NOMO-1 treated with dmso at 0.1 percent for 144 hours (cell line): ENCODE measurements at regions not wholly inside any gene's neighbourhood (a gene's known extent, or its start where the extent isn't known, plus 50 kb on each side); places are given as distances from the start of the nearest gene placed in this dataset.

Experiments
- DNase-seq: peaks from one replicate; lab custom pipeline; 2025; ENCODE audit not compliant: unreplicated experiment; lab: John Stamatoyannopoulos, UW

DNA sequence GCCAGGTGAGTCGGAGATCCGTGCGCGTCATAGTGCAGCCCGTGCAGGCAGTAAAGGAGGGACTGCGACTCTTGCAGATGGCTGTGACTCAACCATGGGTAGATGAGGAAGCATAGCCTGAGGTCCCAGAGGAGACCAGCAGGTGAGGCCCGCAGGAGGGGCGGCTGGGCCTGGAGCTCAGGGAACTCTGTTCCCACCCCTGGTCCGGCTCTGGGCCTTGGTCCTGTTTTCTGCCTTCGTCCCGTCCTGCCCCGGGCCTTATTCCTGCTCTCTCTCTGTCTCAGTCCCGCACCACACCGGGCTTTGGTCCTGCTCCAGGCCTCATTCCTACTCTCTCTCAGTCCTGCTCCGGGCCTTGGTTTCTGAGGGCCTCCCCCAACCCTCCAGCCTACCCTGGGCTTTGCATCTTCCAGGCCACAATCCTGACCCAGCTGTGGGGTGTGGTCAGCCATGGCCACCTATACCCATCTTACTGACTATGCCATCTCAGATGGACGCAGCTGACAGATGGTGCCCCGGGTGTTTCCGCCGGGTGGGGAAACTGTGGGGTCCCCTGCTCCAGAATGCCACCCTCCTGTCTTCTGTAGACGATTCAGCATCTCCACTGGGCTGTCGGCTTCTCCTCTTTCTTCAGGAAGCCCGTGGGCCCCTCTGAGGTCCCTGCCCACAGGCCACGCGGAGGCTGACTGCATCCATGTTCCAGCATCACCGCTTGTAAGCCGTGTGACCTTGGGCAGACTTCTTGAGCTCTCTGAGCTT lies 1134.1 kb downstream of the BRD1 start:
- DNase-seq: no peak

DNA sequence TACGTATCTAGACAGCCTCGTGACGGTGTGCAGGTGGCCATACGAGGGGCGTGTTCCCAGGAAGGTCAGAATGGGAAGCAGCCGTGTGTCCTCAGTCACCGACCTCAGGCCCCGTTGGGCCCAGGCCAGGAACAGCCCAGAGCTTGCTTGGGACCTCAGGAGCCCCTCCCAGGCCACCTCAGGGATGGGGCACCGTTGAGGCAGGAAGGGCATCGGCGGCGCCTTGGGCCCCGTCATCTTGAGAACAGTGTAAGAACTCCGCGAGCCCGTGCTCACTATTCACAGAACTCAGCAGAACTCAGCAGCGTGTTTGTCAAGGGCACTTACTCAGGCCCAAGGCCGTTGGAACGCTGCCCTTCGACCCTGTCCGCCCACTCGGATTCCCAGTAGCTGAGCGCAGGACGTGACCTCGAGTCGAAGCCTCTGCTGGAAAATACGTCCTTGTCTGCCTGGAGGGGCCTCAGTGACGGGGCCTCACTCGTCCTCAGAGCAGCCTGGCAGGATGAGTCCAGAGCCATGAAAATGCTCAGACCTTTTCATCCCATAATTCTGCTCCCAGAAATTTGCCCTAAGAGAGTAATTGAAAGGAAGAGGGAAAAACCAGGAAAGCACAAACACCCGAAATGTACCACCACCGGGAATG lies 1134.8 kb downstream of the BRD1 start:
- no peak for DNase-seq

DNA sequence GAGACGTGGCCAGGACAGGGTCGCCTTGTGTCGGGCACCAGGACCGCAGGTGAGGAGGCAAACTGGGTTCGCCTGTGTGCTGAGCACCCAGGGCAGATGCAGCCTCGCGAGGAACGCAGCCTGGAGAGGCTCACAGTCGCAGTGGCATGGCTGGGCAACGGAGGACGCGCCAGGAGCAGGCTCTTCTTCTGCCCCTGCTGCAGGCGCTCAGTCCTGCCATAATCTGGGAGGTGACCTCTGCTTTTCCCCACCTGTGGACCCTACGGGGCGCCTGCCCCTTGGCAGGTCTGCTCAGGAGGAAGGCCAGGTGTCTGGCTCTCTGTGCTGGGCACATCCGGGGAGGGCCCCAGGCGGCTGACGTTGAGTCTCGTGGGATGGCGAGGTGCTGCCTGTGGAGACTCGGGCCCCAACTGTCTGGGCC lies 1136.2 kb downstream of the BRD1 start:
- no peak for DNase-seq

DNA sequence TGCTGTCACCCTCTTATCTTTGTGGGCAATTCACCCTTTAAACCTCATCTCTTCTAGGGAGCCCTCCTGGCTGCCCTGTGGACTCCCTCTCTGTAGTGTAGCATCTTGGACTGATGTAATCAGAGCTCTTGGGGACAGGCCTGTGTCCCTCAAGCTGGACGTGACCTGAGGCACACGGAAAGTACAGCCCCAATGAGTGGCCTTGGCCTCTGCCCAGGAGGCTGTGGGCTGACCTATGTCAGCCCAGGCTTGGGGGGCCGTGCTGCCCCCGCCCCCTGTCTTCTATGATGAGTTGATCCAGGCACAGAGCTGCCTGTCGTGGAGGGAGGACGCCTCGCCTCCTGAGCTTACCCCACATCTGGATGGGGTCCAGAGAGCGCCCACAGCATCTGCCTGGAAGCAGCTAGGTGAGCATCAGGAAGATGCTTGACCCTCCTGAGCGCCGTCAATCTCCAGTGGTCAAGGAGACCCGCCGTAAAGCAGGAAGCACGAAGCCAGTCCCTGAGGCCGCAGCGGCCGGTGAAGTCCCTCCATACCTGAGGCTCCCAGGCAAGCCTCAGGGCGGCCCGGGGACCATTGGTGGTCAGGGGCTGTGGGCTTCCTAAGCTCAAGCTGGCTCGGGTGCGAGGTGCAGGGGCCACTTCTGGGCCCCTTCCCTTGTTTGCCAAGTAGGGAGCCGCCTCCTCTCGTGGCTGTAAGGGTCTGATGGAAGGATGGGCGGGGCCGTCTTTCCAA lies 1136.9 kb downstream of the BRD1 start:
- DNase-seq: no peak

DNA sequence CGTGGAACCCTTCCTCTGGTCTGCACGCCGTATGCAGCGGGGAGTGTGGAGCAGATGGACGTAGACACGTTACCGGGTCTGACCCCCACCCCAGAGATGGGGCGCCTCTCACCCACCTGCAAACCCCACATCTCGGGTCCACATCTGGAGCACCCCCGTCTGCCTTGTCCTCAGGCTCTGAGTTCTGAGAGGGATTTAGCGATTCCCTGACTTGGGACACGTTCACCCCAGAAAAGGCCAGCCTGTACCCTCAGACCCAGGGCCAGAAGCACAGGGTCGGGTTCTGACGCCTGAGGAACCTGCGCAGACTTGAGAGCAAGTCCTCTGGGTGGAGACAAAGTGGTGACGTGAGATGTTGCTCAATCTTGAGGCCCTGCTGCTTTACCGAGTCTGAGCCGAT lies 1138.5 kb downstream of the BRD1 start:
- no peak for DNase-seq

DNA sequence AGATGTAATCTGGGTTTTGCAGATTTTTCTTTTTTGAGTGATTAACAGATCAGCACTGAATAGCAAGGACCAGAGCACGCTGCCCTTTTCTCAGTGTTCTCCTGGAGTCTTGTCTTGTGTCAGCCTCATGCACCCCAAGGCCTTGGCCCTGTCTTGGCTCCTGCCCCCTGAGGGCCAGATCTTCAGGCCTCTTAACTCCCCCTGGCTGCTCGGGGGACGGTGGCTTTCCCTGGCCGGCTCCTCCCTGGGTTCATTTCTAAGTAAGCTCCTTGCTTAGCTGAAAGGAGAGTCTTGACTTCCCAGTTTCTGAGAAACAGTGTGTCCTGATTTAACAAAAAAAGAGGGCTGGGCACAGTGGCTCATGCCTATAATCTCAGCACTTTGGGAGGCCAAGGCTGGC lies 1139.3 kb downstream of the BRD1 start:
- DNase-seq: no peak

DNA sequence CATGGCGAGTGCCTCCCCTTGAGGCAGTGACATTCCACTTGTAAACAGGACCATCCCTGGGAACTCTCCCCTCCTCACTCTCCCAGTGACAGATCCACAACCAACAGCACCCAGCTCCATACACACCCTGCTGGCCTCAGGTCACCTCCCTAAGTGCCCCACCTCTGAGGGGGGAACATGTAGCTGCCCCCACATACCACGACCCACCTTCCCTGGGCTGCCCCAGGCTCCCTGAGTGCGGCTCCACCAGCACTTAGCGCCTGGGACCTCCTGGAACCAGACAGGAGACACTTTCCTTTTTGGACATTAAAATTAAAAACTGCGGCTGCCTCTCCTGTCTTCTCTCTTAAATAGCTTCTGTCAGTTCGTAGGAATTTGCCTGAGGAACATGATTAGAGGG lies 1140.1 kb downstream of the BRD1 start:
- no peak for DNase-seq

DNA sequence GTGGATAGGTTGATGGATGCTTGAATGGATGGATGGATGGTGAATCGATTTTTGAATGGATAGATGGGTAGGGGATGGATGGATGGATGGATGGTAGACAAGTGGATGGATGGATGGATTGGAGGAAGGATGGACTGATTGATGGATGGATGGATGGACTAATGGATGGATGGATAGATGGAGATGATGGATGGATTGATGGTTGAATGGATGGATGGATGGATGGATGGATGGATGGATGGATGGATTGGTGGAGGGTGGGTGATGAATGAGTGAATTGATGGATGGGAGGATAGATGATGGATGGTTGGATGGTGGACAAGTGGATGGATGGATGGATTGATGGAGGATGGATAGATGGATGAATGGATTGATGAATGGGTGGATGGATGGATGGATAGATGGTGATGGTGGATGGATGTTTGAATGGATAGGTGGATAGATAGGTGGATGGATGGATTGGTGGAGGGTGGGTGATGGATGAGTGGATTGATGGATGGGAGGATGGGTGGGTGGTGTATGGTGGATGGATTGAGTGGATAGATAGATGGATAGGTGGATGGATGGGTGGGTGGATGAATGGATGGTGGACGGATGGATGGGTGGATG lies 1140.9 kb downstream of the BRD1 start:
- DNase-seq: no peak

DNA sequence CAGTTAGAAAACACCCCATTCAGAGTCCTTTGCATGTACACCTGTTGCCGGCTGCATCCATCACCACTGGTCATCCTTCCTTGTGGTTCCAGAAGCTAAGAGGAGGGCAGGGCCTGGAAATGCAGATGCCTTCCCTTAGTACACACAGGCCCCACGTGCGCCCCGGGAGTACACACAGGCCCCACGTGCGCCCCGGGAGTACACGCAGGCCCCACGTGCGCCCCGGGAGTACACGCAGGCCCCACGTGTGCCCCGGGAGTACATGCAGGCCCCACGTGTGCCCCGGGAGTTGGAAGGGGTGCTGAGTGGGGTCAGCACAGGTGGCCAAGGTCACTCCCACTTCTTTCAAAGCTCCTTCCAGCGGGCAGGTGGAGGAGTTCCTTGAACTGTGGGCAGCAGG lies 1141.9 kb downstream of the BRD1 start:
- no peak for DNase-seq

DNA sequence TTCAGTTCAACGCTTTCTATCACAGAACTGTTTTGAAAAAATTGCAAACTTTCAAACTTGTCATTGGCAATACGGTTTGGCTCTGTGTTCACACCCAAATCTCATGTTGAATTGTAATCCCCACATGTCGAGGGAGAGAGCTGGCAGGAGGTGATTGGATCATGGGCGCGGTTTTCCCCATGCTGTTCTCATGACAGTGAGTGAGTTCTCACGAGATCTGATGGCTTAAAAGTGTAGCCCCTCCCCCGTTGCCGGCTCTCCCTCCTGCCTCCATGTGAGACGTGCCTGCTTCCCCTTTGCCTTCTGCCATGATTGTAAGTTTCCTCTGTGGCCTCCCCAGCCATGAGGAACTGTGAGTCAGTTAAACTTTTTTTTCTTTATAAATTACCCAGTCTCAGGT lies 1144.0 kb downstream of the BRD1 start:
- no peak for DNase-seq

DNA sequence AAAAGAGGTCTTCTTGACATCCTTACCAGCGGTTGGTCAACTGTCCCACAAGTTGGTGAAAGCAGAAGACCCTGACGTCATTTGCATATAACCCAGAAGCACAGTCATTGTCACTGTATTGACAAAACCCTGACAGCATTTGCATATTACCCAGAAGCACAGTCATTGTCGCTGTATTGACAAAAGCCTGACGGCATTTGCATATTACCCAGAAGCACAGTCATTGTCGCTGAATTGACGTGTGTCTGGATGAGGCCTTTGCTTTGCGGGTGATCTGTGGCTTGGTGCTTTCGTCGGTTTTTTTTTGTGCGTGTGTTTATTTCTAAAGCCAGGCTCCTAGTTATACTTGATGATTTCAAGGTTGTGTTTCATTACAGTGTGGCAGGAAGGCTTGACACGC lies 1145.2 kb downstream of the BRD1 start:
- no peak for DNase-seq

DNA sequence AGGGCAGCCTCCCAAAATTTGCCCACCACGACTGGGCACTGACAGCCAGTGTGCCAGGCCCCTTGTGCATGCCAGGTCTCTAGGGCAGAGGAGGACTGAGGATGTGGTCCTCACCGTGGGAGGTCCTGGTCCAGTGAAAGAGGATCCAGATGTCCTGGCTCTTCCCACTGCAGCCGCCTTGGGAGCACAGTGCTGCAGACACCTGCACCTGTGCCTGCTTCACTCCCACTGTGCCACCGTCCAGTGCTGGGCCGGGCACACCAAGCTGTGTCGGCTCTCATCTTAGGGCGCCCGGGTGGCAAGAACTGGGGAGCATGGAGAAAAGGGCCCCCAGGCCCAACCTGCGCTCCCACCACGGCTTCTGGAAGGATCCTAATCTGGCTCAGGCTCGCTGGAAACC lies 1147.1 kb downstream of the BRD1 start:
- no peak for DNase-seq

DNA sequence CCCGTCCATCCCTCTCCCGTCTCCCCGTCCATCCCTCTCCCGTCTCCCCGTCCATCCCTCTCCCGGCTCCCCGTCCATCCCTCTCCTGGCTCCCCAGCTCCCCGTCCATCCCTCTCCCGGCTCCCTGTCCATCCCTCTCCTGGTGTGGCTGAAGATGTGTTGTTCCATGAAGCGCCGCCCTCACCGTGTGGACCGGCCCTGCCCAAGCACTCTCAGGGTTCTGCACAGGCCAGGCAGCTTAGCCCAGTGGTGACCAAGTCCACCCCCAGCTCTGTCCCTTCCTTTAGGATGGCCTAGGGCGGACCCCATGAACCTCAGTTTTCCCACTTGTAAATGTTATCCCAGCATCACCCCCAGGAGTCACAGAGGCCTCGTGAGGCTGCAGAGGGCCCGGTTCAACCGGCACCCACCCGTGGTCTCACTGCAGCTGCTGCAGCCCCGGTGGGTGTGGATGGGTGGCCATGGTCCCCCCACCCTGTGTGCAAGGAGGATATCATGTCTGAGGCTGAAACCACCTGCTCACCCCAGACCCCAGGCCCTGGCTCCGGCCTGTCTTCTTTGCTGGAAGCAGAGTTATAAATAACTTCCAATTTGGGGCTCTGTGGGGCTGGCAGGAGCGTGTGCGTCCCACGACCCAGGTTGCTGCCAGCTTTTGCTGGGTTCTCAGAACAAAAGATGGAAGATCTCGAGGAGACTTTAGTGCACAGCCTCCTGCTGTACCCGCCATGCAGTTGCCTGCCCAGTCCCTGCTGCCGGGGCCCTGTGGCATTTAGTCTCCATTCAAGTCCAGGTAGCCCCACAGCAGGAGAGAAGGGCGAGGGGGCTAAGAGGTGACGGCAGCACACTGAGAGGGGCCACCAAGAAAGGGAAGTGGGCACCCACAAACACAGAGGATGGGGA lies 1147.8 kb downstream of the BRD1 start:
- DNase-seq: no peak

DNA sequence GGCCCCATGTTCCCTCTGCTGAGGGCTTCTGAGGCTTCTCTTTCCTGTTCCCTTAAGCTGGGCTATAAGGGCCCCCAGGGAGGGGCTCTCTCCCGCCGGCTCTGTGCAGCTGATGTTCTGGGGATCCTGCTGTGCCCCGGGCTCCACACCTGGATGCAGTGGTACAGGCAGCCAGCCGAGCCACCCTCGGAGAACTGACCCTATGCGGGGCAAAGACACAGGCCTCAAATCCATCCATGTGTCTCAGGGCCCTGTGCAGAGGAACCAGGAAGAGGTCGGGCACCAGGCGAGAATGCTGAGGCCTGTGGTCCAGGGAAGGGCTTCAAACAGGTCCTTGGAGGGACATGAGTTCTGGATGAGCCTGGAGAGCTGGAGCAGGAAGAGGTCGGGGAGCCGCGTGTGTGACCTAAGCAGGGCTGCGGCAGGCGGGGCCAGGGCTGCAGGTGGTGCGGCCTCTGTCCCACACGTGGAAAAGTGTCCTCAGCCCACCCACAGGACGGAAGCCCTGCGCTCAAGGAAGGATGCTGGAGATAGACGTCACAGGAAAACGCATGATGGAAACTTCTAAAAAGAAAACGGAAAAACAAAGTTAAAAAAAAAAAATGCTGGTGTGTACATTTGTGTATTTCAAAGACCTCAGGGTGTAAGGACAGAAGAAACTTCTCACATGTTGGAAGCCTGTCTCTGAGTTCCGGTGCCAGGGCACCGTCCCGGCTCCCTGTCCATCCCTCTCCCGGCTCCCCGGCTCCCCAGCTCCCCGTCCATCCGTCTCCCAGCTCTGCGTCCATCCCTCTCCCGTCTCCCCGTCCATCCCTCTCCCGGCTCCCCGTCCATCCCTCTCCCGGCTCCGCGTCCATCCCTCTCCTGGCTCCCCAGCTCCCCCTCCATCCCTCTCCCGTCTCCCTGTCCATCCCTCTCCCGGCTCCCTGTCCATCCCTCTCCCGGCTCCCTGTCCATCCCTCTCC lies 1149.2 kb downstream of the BRD1 start:
- DNase-seq: no peak

DNA sequence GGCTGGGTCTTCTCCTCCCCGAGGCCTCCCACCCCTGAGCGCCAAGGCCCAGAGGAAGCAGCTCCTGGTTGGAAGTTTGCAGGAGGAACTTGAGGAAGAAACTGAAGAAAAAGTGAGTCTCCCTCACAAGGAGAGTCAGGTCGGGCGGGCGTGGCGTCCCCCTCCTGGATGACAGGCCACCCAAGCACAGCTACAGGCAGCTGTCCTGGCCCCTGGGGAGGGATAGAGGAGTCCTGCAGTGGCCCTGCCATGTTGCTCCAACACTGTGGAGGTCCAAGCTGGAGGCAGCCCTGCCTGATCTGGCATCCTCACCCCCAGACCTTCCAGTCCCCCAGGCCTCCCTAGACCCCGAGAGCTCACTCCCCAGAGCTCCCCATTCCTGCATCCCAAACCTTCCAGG lies 1150.1 kb downstream of the BRD1 start:
- DNase-seq: no peak

DNA sequence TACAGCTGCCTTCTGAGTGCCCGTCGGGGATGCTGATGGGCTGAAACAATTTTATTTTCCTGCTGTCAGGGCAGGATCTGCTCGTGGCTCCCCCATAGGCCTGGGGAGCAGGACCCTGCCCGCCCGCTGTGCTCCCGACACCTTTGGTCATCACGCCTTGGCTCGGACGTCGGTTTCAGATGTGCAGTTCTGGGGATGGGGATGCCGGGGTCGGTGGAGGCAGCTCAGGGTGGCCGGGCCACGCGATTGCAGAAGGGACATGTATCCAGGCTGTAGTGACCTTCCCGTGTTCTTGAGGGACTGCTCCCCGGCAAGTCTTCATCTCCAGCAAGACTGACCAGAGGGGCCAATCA lies 1150.5 kb downstream of the BRD1 start:
- DNase-seq: no peak

DNA sequence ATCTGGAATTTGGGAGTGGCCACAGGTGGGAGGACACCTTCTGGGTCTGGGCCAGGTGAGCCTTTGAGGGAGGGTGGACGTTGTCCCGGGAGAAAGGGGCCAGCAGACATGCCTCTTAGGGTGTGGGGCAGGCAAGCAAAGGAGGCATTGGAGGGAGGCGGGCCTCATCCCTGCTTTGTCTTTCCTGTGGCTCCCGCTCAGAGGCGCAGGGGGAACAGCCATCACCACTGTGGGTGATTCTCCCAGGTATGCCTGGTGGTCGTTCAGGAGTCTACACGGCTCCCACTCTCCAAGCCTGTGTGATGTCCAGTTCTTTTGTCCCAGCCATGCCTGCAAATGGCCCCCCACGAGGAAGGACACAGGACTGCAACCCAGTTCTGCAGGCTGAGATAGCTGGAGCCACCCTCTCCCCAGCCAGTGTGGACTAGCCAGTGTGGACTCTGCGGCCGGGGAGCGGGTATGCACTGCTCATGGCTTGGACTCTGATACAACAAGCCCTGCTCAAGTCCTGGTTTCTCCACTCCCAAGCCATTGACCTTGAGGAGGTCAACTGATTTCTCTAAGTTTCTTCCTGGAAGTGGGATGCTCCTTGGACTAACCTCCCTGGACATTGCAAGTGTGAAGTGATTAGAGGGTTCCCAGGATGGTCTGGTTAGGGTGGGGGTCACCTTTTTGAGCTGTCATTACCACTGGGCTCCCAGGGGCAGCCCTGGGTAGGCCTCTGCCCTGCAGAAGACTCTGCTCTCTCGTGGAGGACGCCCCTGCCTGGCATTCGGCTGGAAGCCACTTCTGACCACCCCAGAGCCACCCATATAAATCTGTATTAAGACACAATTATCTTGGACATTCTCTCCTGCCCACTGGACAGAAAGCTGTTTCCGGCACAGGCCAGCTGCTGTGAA lies 1151.2 kb downstream of the BRD1 start:
- DNase-seq: no peak

DNA sequence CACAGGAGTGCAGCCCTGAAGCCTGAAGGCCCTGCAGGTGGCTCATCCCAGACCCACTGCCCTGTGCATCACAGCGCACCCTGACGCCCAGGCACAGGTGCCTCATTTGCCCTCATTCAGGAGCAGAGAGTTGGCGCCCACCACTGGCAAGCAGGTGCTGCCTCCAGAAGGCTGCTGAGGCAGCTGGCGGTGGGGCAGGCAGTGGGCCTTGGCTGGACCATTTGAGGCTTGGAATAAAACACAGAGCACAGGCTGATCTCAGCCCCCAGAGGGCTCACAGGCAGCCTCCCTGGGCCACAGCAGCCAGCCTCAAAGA lies 1151.9 kb downstream of the BRD1 start:
- no peak for DNase-seq
